Erythroblast (primary cell): ENCODE measurements at regions not wholly inside any gene's neighbourhood (a gene's known extent, or its start where the extent isn't known, plus 50 kb on each side); places are given as distances from the start of the nearest gene placed in this dataset.

Source experiments
- GATA1 ChIP-seq: IDR thresholded peaks from 2 replicates; pipeline ENCODE4 v1.6.1; 2011; ENCODE audit warnings: low read depth, mild to moderate bottlenecking, control low read depth, low read length, moderate library complexity
- POLR2A ChIP-seq: IDR thresholded peaks from 2 replicates; pipeline ENCODE4 v1.6.1; 2011; ENCODE audit warnings: mild to moderate bottlenecking, low read length

- TF ChIP-seq POLR2A (no peak), GATA1 (no peak)
These were observed 216.3 kb upstream of the NLRP1 start for GRCh38 chr17:5800646-5801045.
